Nephron (organoid): ENCODE measurements at regions not wholly inside any gene's neighbourhood (a gene's known extent, or its start where the extent isn't known, plus 50 kb on each side); places are given as distances from the start of the nearest gene placed in this dataset.
A peak's percentile ranks its signal among the peaks of the same experiment; 100 is the strongest.
"Not testable (repeated sequence)": the region's sequence is repeated elsewhere in the genome, so short reads cannot be mapped to it uniquely, and the experiment has no call there.

Source experiments
- H3K27ac Mint-ChIP-seq, 3 experiments: 2 replicates each; pipeline ENCODE4 v1.8.0; 2020; ENCODE audit warnings: mixed read lengths in 3 of 3, mild to moderate bottlenecking in 2 of 3, moderate library complexity in 1 of 3
- H3K27me3 Mint-ChIP-seq: 2 replicates; pipeline ENCODE4 v1.8.0; 2021; ENCODE audit warnings: low read depth, mild to moderate bottlenecking, moderate library complexity, mixed read lengths
- H3K36me3 Mint-ChIP-seq: 2 replicates; pipeline ENCODE4 v1.8.0; 2020; ENCODE audit warnings: low read depth, mixed read lengths
- H3K4me1 Mint-ChIP-seq: 2 replicates; pipeline ENCODE4 v1.8.0; 2020; ENCODE audit warnings: mixed read lengths
- H3K4me3 Mint-ChIP-seq, 3 experiments: 2 replicates each; pipeline ENCODE4 v1.8.0; 2020; ENCODE audit warnings: mild to moderate bottlenecking in 3 of 3, mixed read lengths in 3 of 3, moderate library complexity in 2 of 3
- H3K9me3 Mint-ChIP-seq: 2 replicates; pipeline ENCODE4 v1.8.0; 2020; ENCODE audit warnings: mixed read lengths
- CTCF ChIP-seq, 3 experiments: fragments of 200-600 bp; sonication (generic); IDR thresholded peaks; one replicate each; pipeline ENCODE4 v1.5.0; 2021; ENCODE audit warnings: antibody characterized with exemption in 3 of 3; ENCODE audit not compliant: unreplicated experiment in 3 of 3

GRCh38 chr10:30528429-30528786 is 94.4 kb downstream of the MAP3K8 start:
- Mint-ChIP-seq H3K27ac (no peak overlapping the region), H3K4me1 (no peaks in the 10 kb centered on the region)

GRCh38 chr10:30527623-30528428 is 93.8 kb downstream of the MAP3K8 start:
- TF ChIP-seq CTCF (IDR thresholded peaks at IDR 0.05; ENCODE audit: unreplicated experiment in 3 of 3) = no peak
- Mint-ChIP-seq H3K27me3 (peaks cover 5% of the 10 kb centered on the region), H3K27ac (peak overlapping the region in 1 of 3 experiments; percentile 44), H3K4me3 (no peak overlapping the region), H3K36me3 (no peaks in the 10 kb centered on the region), H3K4me1 (no peaks in the 10 kb centered on the region), H3K9me3 (no peaks in the 10 kb centered on the region)

More at GRCh38 chr10:30528429-30528786, 94.4 kb downstream of the MAP3K8 start:
- Mint-ChIP-seq H3K36me3 (no peaks in the 10 kb centered on the region), H3K9me3 (no peaks in the 10 kb centered on the region), H3K27me3 (peaks cover 5% of the 10 kb centered on the region), H3K4me3 (no peak overlapping the region)
- no peak for TF ChIP-seq CTCF (IDR thresholded peaks at IDR 0.05; ENCODE audit: unreplicated experiment in 3 of 3)

- H3K4me3 Mint-ChIP-seq, H3K36me3 Mint-ChIP-seq, H3K27me3 Mint-ChIP-seq, H3K4me1 Mint-ChIP-seq: not testable (repeated sequence)
- peak overlapping the region in 1 of 3 experiments; percentile 85 for H3K27ac Mint-ChIP-seq
- peaks cover 14% of the 10 kb centered on the region for H3K9me3 Mint-ChIP-seq
Observed at GRCh38 chr10:30522661-30523078, 88.7 kb downstream of the MAP3K8 start.

- H3K36me3 Mint-ChIP-seq = no peaks in the 10 kb centered on the region
- H3K4me1 Mint-ChIP-seq = no peaks in the 10 kb centered on the region
- no peak overlapping the region for H3K4me3 Mint-ChIP-seq
- H3K9me3 Mint-ChIP-seq = peaks cover 14% of the 10 kb centered on the region
- H3K27me3 Mint-ChIP-seq = no peaks in the 10 kb centered on the region
- H3K27ac Mint-ChIP-seq = no peak overlapping the region
- no peak for TF ChIP-seq CTCF (IDR thresholded peaks at IDR 0.05; ENCODE audit: unreplicated experiment in 3 of 3)
Observed at GRCh38 chr10:30518907-30519306, 84.9 kb downstream of the MAP3K8 start.
